Transverse colon (tissue), 3 donors: ENCODE measurements at regions not wholly inside any gene's neighbourhood (a gene's known extent, or its start where the extent isn't known, plus 50 kb on each side); places are given as distances from the start of the nearest gene placed in this dataset.

Source experiments
- EP300 ChIP-seq: sonication (generic); formaldehyde crosslinking; IDR thresholded peaks from one replicate; pipeline ENCODE4 v1.6.1; 2017; ENCODE audit warnings: antibody characterized with exemption, low read depth
- POLR2A ChIP-seq: fragments of 450-650 bp; IDR thresholded peaks from one replicate; pipeline ENCODE4 v1.6.1; 2016; ENCODE audit warnings: antibody characterized with exemption, mild to moderate bottlenecking, moderate library complexity
- TF ChIP-seq, protein P1 (sequence below), 5 experiments: fragments of 200-600 bp in 3 of 5; fragments of 450-650 bp in 2 of 5; sonication (generic) in 3 of 5; IDR thresholded peaks; 1 replicate in 2 of 5; 2 replicates in 3 of 5; pipeline ENCODE4 v1.5.1; 2016 to 2017; ENCODE audit warnings: antibody characterized with exemption in 5 of 5, inconsistent platforms in 3 of 5, mild to moderate bottlenecking in 2 of 5, moderate library complexity in 1 of 5

DNA sequence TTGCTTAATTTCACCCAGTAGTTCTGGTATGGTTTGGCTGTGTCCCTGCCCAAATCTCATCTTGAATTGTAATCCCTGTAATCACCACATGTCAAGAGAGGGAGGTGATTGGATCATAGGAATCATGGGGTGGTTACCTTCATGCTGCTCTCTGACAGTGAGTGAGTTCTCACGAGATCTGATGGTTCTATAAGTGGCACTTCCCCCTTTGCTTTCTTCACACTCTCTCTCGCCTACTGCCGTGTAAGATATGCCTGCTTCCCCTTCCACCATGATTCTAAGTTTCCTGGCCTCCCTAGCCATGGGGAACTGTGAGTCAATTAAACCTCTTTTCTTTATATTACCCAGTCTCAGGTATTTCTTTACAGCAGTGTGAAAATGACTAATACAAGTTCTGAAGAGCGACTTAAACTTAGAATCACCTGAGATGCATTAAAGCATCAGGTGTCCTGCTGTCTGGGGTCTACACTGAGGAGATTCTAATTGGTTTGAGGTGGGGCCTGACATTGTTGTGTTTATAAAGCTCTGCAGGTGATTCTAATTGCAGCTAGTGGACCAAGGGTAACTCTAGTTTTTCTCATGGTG, 82.1 kb upstream of the DTNBP1 start:
- TF ChIP-seq, protein P1, sequence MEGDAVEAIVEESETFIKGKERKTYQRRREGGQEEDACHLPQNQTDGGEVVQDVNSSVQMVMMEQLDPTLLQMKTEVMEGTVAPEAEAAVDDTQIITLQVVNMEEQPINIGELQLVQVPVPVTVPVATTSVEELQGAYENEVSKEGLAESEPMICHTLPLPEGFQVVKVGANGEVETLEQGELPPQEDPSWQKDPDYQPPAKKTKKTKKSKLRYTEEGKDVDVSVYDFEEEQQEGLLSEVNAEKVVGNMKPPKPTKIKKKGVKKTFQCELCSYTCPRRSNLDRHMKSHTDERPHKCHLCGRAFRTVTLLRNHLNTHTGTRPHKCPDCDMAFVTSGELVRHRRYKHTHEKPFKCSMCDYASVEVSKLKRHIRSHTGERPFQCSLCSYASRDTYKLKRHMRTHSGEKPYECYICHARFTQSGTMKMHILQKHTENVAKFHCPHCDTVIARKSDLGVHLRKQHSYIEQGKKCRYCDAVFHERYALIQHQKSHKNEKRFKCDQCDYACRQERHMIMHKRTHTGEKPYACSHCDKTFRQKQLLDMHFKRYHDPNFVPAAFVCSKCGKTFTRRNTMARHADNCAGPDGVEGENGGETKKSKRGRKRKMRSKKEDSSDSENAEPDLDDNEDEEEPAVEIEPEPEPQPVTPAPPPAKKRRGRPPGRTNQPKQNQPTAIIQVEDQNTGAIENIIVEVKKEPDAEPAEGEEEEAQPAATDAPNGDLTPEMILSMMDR (IDR thresholded peaks at IDR 0.05) = no peak
- TF ChIP-seq POLR2A (no peak), EP300 (no peak)
